A549 (cell line): ENCODE measurements at regions not wholly inside any gene's neighbourhood (a gene's known extent, or its start where the extent isn't known, plus 50 kb on each side); places are given as distances from the start of the nearest gene placed in this dataset.

Experiments used
- CEBPB ChIP-seq, 2 experiments: fragments of >200 bp in 1 of 2; sonication (Bioruptor Twin) in 1 of 2; formaldehyde crosslinking in 1 of 2; IDR thresholded peaks; 2 replicates each; pipeline ENCODE4 v1.6.1; 2012 to 2016
- CTCF ChIP-seq: fragments of >200 bp; sonication (Bioruptor Twin); formaldehyde crosslinking; IDR thresholded peaks from 3 replicates; pipeline ENCODE4 v1.5.1; 2016
- MYC ChIP-seq: IDR thresholded peaks from 2 replicates; pipeline ENCODE4 v1.6.1; 2012; ENCODE audit warnings: mild to moderate bottlenecking, inconsistent platforms, low read length, improper control_type of control experiment, borderline replicate concordance
- NR3C1 ChIP-seq: fragments of >200 bp; sonication (Bioruptor Twin); formaldehyde crosslinking; IDR thresholded peaks from 3 replicates; pipeline ENCODE4 v1.6.1; 2017
- POLR2A ChIP-seq: IDR thresholded peaks from 2 replicates; pipeline ENCODE4 v1.6.1; 2012; ENCODE audit warnings: mild to moderate bottlenecking, low read length
- POLR2AphosphoS2 ChIP-seq: conservative IDR thresholded peaks from 2 replicates; pipeline ENCODE4 v1.6.1; 2012; ENCODE audit warnings: low read length, improper control_type of control experiment, inconsistent platforms
- RCOR1 ChIP-seq: fragments of 150-350 bp; IDR thresholded peaks from 2 replicates; pipeline ENCODE4 v1.6.1; 2014; ENCODE audit warnings: antibody characterized with exemption, low read length, low read depth
- USF2 ChIP-seq: fragments of 450-650 bp; IDR thresholded peaks from 2 replicates; pipeline ENCODE4 v1.6.1; 2014; ENCODE audit warnings: antibody characterized with exemption

GRCh38 chr5:28734396-28734795, 1696.0 kb upstream of the CDH9 start:
- TF ChIP-seq CTCF = no peak
- TF ChIP-seq MYC = no peak
- no peak for TF ChIP-seq CEBPB (IDR thresholded peaks at IDR 0.05)
- no peak for TF ChIP-seq NR3C1
- TF ChIP-seq POLR2AphosphoS2 = no peak
- no peak for TF ChIP-seq RCOR1
- no peak for TF ChIP-seq POLR2A
- TF ChIP-seq USF2 = no peak
